Esophagus squamous epithelium (tissue), 5 donors: ENCODE measurements at regions not wholly inside any gene's neighbourhood (a gene's known extent, or its start where the extent isn't known, plus 50 kb on each side); places are given as distances from the start of the nearest gene placed in this dataset.

ENCODE experiments used
- DNase-seq: peaks from one replicate; lab custom pipeline; 2025; lab: John Stamatoyannopoulos, UW
- H3K27ac ChIP-seq, 4 donors: fragments of 200-600 bp; sonication (generic); one replicate each; pipeline ENCODE4 v1.5.1; 2016 to 2019; ENCODE audit warnings: mild to moderate bottlenecking in 1 of 4
- H3K27me3 ChIP-seq, 4 donors: fragments of 200-600 bp; sonication (generic); 1 replicate in 3 of 4; 2 replicates in 1 of 4; pipeline versions ENCODE4 v1.5.1 to v1.6.0; 2017 to 2021; ENCODE audit warnings: antibody characterized with exemption in 1 of 4
- H3K36me3 ChIP-seq, 3 donors: fragments of 200-600 bp; sonication (generic); one replicate each; pipeline ENCODE4 v1.5.1; 2016 to 2019
- H3K4me1 ChIP-seq, 3 donors: fragments of 200-600 bp; sonication (generic); one replicate each; pipeline ENCODE4 v1.5.1; 2017 to 2019
- H3K4me3 ChIP-seq, 4 donors: fragments of 200-600 bp; sonication (generic); 1 replicate in 3 of 4; 2 replicates in 1 of 4; pipeline ENCODE4 v1.5.1; 2016 to 2019; ENCODE audit warnings: mild to moderate bottlenecking in 2 of 4, moderate library complexity in 1 of 4
- H3K9me3 ChIP-seq, 3 donors: fragments of 200-600 bp; sonication (generic); one replicate each; pipeline ENCODE4 v1.5.1; 2016 to 2019
- CTCF ChIP-seq, 6 experiments: fragments of 450-650 bp in 4 of 6; fragments of 200-600 bp in 2 of 6; sonication (generic) in 2 of 6; IDR thresholded peaks; one replicate each; pipeline ENCODE4 v1.5.1; 2016 to 2019; ENCODE audit warnings: antibody characterized with exemption in 6 of 6, mild to moderate bottlenecking in 4 of 6, moderate library complexity in 4 of 6
- POLR2A ChIP-seq, 4 donors: fragments of 450-650 bp; IDR thresholded peaks; one replicate each; pipeline ENCODE4 v1.6.1; 2017; ENCODE audit warnings: antibody characterized with exemption in 4 of 4, mild to moderate bottlenecking in 4 of 4, moderate library complexity in 3 of 4
- WGBS, 2 donors: methylation state at CpG; one replicate each; pipeline ENCODE4 v1.1.5; 2018; 5-methylcytosine and 5-hydroxymethylcytosine counted together
- intact Hi-C: fragments of 100-400 bp; cut with DNase I; formaldehyde crosslinking; loops from one replicate; pipeline ENCODE4 v1.15.0; 2022
- donor health status: DM: yes; HTN: yes; CAD: no.

GRCh38 chr4:188242041-188242440 is 102.8 kb downstream of the TRIML1 start:
- intact Hi-C loops = no loop called here
- H3K9me3 ChIP-seq = no peaks in the 10 kb centered on the region
- no peak overlapping the region for H3K4me3 ChIP-seq
- 55 to 63% methylated on average over 2 of the region's 2 CpGs for WGBS, 2 donors
- no peaks in the 10 kb centered on the region for H3K4me1 ChIP-seq
- H3K27ac ChIP-seq = no peak overlapping the region
- no peaks in the 10 kb centered on the region for H3K36me3 ChIP-seq
- no peak for TF ChIP-seq CTCF (IDR thresholded peaks at IDR 0.05)
- no peak for TF ChIP-seq POLR2A (IDR thresholded peaks at IDR 0.05)
- H3K27me3 ChIP-seq = no peaks in the 10 kb centered on the region
- no peak for DNase-seq

DNA sequence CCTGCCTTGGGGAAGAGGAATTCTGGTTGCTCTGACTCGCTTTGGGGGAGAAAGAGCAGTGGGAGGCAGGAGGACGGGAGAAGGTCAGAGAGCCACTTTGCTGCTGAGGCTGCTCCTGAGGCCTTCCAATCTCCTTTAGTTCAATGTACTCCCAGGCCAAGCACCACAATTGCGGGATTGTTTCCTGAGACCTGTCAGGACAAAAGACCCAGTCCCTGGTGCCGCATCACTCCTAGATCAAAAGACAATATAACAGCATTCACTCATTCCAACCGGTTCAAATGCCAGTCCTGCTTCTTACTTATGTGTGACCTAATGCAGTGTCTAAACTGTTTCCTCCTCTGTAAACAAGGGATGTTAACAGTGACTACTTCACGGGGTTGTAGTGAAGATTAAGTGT is 106.4 kb downstream of the TRIML1 start:
- Histone ChIP-seq H3K27me3 (no peaks in the 10 kb centered on the region), H3K9me3 (no peaks in the 10 kb centered on the region), H3K36me3 (no peaks in the 10 kb centered on the region), H3K27ac (no peak overlapping the region), H3K4me3 (no peak overlapping the region), H3K4me1 (no peaks in the 10 kb centered on the region)
- no peak for TF ChIP-seq POLR2A (IDR thresholded peaks at IDR 0.05)
- TF ChIP-seq CTCF (IDR thresholded peaks at IDR 0.05) = no peak
- no peak for DNase-seq
- intact Hi-C loops = no loop called here
- WGBS, 2 donors = 65 to 70% methylated on average over 6 of the region's 6 CpGs

DNA sequence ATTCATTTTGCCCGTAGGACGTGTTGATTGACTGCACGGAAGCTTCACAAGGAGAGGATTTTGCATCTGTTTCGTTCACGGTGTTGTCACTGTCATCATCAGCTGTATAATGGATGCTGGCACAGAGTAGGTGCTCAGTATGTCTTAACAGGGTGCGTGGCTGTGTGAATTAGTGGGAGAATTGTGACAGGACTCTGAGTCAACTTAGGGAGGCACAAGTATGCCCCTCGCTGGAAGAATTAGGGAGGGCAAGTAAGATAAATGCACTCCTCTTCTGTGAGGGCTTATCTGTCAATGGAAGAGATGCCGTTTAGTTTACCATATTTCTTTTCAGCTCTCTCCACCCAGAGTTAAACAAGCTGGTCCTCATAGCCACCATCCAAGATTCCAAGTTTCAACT is 107.2 kb downstream of the TRIML1 start:
- H3K9me3 ChIP-seq = no peaks in the 10 kb centered on the region
- WGBS, 2 donors = 60 to 75% methylated on average over 7 to 8 of the region's 8 CpGs
- no peak overlapping the region for H3K4me3 ChIP-seq
- no peak for DNase-seq
- H3K36me3 ChIP-seq = no peaks in the 10 kb centered on the region
- intact Hi-C loops = no loop called here
- H3K27me3 ChIP-seq = no peaks in the 10 kb centered on the region
- no peaks in the 10 kb centered on the region for H3K4me1 ChIP-seq
- no peak for TF ChIP-seq POLR2A (IDR thresholded peaks at IDR 0.05)
- TF ChIP-seq CTCF (IDR thresholded peaks at IDR 0.05) = no peak
- H3K27ac ChIP-seq = no peak overlapping the region

DNA sequence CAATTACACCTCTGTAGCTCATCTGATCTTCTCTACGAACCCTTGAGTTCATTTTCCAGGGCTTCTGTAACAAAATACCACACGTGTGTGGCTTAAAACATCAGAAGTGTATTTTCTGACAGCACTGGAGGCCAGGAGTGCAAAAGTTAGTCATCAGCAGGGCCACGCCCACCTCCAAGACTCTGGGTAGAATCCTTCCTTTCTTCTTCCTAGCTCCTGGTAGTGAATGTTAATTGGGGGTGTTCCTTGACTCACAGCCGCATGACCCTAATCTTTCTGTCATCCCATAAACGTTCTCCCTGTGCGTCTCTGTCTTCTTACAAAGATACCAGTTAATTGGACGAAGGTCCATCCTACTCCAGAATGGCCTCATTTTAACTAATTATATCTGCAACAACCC is 115.0 kb downstream of the TRIML1 start:
- Histone ChIP-seq H3K27me3 (no peaks in the 10 kb centered on the region), H3K36me3 (no peaks in the 10 kb centered on the region), H3K27ac (no peak overlapping the region), H3K9me3 (no peaks in the 10 kb centered on the region), H3K4me3 (no peak overlapping the region), H3K4me1 (no peaks in the 10 kb centered on the region)
- DNase-seq = no peak
- intact Hi-C loops = no loop called here
- 65 to 69% methylated on average over 7 of the region's 7 CpGs for WGBS, 2 donors
- TF ChIP-seq CTCF (IDR thresholded peaks at IDR 0.05) = no peak
- TF ChIP-seq POLR2A (IDR thresholded peaks at IDR 0.05) = no peak

- Histone ChIP-seq H3K27ac (no peak overlapping the region), H3K4me1 (no peaks in the 10 kb centered on the region), H3K27me3 (no peaks in the 10 kb centered on the region), H3K4me3 (no peak overlapping the region), H3K36me3 (no peaks in the 10 kb centered on the region), H3K9me3 (no peaks in the 10 kb centered on the region)
- no peak for TF ChIP-seq POLR2A (IDR thresholded peaks at IDR 0.05)
- no peak for TF ChIP-seq CTCF (IDR thresholded peaks at IDR 0.05)
- WGBS, 2 donors = 57 to 76% methylated on average over 5 to 10 of the region's 10 CpGs
- DNase-seq = no peak
- intact Hi-C loops = no loop called here
Measured at GRCh38 chr4:188262464-188262863, 123.2 kb downstream of the TRIML1 start.
